ENCODE measurements at regions not wholly inside any gene's neighbourhood (a gene's known extent, or its start where the extent isn't known, plus 50 kb on each side); places are given as distances from the start of the nearest gene placed in this dataset.
"Not testable (repeated sequence)": the region's sequence is repeated elsewhere in the genome, so short reads cannot be mapped to it uniquely, and the experiment has no call there.

DNA sequence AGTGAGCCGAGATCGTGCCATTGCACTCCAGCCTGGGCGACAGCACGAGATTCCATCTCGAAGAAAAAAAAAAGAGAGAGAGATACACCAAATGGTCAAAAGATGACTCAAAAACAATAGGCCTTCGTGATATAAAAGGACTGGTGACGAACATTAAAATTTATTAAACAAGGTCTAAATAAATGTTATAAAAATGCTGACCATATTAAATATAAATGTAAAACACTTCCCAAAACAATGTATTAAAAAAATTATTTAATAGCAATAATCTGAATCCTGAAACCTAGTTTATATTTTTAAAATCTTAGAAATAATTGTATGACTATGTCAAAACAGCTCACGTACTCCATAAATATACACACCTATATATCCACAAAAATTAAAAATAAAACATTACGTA, 247.6 kb downstream of the SETD4 start:
- TF ChIP-seq, protein P1, sequence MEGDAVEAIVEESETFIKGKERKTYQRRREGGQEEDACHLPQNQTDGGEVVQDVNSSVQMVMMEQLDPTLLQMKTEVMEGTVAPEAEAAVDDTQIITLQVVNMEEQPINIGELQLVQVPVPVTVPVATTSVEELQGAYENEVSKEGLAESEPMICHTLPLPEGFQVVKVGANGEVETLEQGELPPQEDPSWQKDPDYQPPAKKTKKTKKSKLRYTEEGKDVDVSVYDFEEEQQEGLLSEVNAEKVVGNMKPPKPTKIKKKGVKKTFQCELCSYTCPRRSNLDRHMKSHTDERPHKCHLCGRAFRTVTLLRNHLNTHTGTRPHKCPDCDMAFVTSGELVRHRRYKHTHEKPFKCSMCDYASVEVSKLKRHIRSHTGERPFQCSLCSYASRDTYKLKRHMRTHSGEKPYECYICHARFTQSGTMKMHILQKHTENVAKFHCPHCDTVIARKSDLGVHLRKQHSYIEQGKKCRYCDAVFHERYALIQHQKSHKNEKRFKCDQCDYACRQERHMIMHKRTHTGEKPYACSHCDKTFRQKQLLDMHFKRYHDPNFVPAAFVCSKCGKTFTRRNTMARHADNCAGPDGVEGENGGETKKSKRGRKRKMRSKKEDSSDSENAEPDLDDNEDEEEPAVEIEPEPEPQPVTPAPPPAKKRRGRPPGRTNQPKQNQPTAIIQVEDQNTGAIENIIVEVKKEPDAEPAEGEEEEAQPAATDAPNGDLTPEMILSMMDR (IDR thresholded peaks at IDR 0.05; ENCODE audit: low read depth, low read length, missing control alignments), result no peak
- no peak for DNase-seq (ENCODE audit: low read depth)
- in situ Hi-C loops (cut with HindIII; ENCODE audit: low sequenced_read_pairs), result no loop called here
- H3K4me3 ChIP-seq (ENCODE audit: low read depth, low read length), result no peak overlapping the region

GRCh38 chr21:35811191-35811806, 249.0 kb downstream of the SETD4 start:
- in situ Hi-C loops (cut with HindIII; ENCODE audit: low sequenced_read_pairs), result no loop called here
- DNase-seq (ENCODE audit: low read depth), result no peak
- H3K4me3 ChIP-seq (ENCODE audit: low read depth, low read length), result no peak overlapping the region
- TF ChIP-seq, protein P1 (IDR thresholded peaks at IDR 0.05; ENCODE audit: low read depth, low read length, missing control alignments), result no peak

DNA sequence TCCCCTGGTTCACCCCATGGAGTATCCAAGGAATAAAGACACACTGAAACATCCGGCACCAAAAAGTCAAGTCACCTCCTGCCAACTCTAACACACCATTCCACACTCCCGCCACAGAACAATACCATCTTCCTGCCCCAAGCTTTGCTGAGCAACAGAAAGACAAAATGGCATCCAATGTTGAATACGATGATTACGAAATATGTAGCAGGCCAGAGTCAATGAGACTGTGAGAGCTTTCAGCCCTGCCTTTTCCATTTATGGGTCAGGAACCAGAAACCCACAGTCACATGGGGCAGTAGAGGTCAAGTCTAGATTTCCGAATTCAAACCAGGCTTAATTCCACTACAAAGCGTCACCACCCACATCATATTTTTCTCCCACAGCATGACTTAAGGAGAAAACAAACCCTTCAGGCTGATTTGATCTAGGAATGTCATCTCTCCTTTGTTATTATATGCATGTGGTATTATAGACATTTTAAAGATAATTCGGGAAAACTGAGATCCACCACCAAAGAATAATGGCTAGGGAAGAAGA, 249.8 kb downstream of the SETD4 start:
- in situ Hi-C loops (cut with HindIII; ENCODE audit: low sequenced_read_pairs), result no loop called here
- TF ChIP-seq, protein P1 (IDR thresholded peaks at IDR 0.05; ENCODE audit: low read depth, low read length, missing control alignments), result no peak
- no peak overlapping the region for H3K4me3 ChIP-seq (ENCODE audit: low read depth, low read length)
- no peak for DNase-seq (ENCODE audit: low read depth)

- DNase-seq (ENCODE audit: low read depth), result no peak
- in situ Hi-C loops (cut with HindIII; ENCODE audit: low sequenced_read_pairs), result no loop called here
- TF ChIP-seq, protein P1 (IDR thresholded peaks at IDR 0.05; ENCODE audit: low read depth, low read length, missing control alignments), result no peak
- H3K4me3 ChIP-seq (ENCODE audit: low read depth, low read length), result no peak overlapping the region
These were observed 258.9 kb downstream of the SETD4 start for GRCh38 chr21:35801391-35801790.

DNA sequence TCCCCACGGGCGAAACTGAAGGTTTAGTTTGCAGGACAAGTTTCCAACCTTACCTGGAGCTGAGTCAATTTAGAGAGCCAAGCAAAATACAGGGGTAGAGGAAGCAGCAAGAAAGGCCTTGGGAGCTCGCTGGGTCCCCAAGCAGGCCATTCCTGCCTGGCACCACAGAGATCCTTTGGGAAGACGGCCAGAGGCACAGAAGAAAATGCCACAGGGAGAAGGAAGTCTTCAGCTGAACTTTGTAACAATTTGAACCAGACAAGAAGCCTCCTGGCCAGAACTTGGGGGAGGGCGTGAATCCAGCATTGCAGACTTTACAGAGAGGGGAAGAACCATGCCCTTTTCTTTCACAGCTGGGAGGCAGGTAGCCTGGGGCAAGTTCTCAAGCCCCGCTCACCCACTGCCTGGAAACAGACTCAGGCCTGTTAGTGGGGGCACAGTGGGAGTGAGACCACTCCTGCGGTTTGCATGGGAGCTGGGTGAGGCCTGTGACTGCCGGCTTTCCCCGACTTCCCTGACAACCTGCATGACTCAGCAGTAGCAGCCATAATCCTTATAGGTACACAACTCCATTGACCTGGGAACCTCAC, 259.4 kb downstream of the SETD4 start:
- DNase-seq (ENCODE audit: low read depth); in situ Hi-C loops (cut with HindIII; ENCODE audit: low sequenced_read_pairs); H3K4me3 ChIP-seq (ENCODE audit: low read depth, low read length): not testable (repeated sequence)

- no peak for DNase-seq (ENCODE audit: low read depth)
- in situ Hi-C loops (cut with HindIII; ENCODE audit: low sequenced_read_pairs), result loop anchor here (5.0 kb wide), 1 partner anchor 40 kb away; no protein-coding TSS in a partner anchor
- no peak overlapping the region for H3K4me3 ChIP-seq (ENCODE audit: low read depth, low read length)
- TF ChIP-seq, protein P1 (IDR thresholded peaks at IDR 0.05; ENCODE audit: low read depth, low read length, missing control alignments), result no peak
These were observed 263.5 kb downstream of the SETD4 start for GRCh38 chr21:35796844-35797243.

DNA sequence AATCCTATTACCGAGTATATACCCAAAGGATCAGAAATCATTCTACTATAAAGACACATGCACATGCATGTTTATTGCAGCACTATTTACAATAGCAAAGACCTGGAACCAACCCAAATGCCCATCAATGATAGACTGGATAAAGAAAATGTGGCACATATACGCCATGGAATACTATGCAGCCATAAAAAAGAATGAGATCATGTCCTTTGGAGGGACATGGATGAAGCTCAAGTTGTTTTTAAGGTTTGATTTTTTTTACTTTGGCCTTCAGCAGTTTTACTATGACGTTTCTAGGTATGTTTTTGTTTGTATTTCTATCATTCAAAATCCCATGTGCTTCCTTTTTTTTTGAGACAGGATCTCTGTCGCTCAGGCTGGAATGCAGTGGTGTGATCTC, 265.8 kb downstream of the SETD4 start:
- H3K4me3 ChIP-seq (ENCODE audit: low read depth, low read length); DNase-seq (ENCODE audit: low read depth); in situ Hi-C loops (cut with HindIII; ENCODE audit: low sequenced_read_pairs): not testable (repeated sequence)
